Psoas muscle (tissue), 7 donors: ENCODE measurements at regions not wholly inside any gene's neighbourhood (a gene's known extent, or its start where the extent isn't known, plus 50 kb on each side); places are given as distances from the start of the nearest gene placed in this dataset.

ENCODE experiments used
- ATAC-seq, 4 donors: fragments of 200-7000 bp; cut with Tn5 transposase; one replicate each; pipeline ENCODE4 v1.9.1; 2020; ENCODE audit warnings: moderate library complexity in 3 of 4, mild to moderate bottlenecking in 2 of 4
- DNase-seq, 2 donors: peaks; one replicate each; pipeline ENCODE4 v3.0.0-alpha.2; 2020
- H3K27ac ChIP-seq: fragments of 200-600 bp; one replicate; pipeline ENCODE4 v1.8.0; 2022
- H3K27me3 ChIP-seq, 3 donors: fragments of 200-600 bp in 1 of 3; one replicate each; pipeline versions ENCODE4 v1.6.1 to v1.8.0; 2013 to 2022; ENCODE audit warnings: low read length in 2 of 3, mild to moderate bottlenecking in 2 of 3, moderate library complexity in 1 of 3; ENCODE audit not compliant: insufficient read depth in 3 of 3
- H3K36me3 ChIP-seq, 2 donors: fragments of 200-600 bp in 1 of 2; one replicate each; pipeline versions ENCODE4 v1.6.1 to v1.8.0; 2013 to 2022; ENCODE audit warnings: low read depth in 1 of 2, mild to moderate bottlenecking in 1 of 2, moderate library complexity in 1 of 2; ENCODE audit not compliant: insufficient read depth in 1 of 2
- H3K4me1 ChIP-seq: fragments of 200-600 bp; one replicate; pipeline ENCODE4 v1.8.0; 2022
- H3K4me3 ChIP-seq: fragments of 200-600 bp; one replicate; pipeline ENCODE4 v1.8.0; 2022; ENCODE audit warnings: mild to moderate bottlenecking
- H3K9me3 ChIP-seq: fragments of 200-600 bp; one replicate; pipeline ENCODE4 v1.8.0; 2022
- CTCF ChIP-seq: fragments of 200-600 bp; IDR thresholded peaks from one replicate; pipeline ENCODE4 v1.8.0; 2022; ENCODE audit warnings: antibody characterized with exemption
- WGBS, 3 donors: extraction: QIAGEN DNeasy Blood & Tissue Kit; methylation state at CpG; one replicate each; pipeline versions ENCODE4 v1.1.6 to v1.1.7; 2013; 5-methylcytosine and 5-hydroxymethylcytosine counted together
- intact Hi-C, 2 donors: fragments of 100-400 bp; cut with DNase I; formaldehyde crosslinking; loops; one replicate each; pipeline versions ENCODE4 v1.11.0 to v1.14.2; 2022
- donor health status: healthy with polysubstance abuse.
- donor health status: DM: no; HTN: no; CAD: no; lungs with moderate emphysema.
- donor health status: Bipolar disorder and iron deficiency.
- donor health status: healthy.
- donor health status: DM: yes; HTN: yes; CAD: no.
- donor health status: DM: no; HTN: no; CAD: no.
- donor health status: DM: yes; HTN: yes; CAD: no.

DNA sequence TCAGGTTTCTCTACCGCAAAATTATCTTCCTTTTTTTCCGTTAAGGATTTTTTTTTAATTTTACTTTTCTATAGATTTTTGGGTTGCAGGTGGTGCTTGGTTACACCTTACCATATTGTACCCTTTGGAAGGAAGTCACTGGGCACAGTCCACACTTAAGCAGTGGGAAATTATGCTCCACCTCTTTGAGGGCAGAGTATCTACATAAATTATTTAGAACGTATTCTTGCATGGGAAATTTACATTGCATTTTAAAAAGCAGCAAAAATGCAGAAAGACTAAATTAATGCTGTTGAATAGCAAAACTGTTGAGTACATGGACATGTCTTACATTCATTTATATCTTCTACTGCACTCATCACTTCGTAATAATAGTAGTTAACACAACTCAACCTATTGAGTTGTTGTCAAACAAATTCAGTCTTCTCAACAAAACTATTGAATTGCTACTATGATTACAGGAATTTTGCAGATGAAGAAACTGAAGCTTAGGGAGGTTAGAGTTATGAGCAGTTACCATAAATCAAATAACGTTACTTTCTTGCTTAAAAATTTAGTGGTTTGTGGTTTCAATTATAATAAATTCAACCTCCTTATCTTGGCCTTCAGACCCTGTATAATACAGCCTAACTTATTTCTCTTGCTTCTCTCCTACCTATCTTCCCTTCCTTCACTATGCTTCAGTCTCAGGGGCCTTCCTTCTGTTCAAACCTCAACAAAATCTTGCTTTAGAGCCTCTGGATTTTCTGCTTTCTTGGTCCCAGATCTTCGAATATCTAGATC lies 97.4 kb upstream of the ARHGAP20 start:
- TF ChIP-seq CTCF, result no peak
- ATAC-seq (no peak), DNase-seq (no peak)
- H3K27ac ChIP-seq, result no peak overlapping the region
- intact Hi-C loops, result no loop called here
- no peaks in the 10 kb centered on the region for H3K36me3 ChIP-seq
- H3K4me3 ChIP-seq, result no peak overlapping the region
- H3K27me3 ChIP-seq, result no peaks in the 10 kb centered on the region
- H3K4me1 ChIP-seq, result no peaks in the 10 kb centered on the region
- WGBS, 3 donors, result 76 to 82% (median 78%) methylated on average over 6 of the region's 6 CpGs
- H3K9me3 ChIP-seq, result peaks cover 3% of the 10 kb centered on the region

GRCh38 chr11:110808248-110808647 lies 96.0 kb upstream of the ARHGAP20 start:
- no peak for TF ChIP-seq CTCF
- H3K4me3 ChIP-seq, result no peak overlapping the region
- H3K27me3 ChIP-seq, result no peaks in the 10 kb centered on the region
- DNase-seq (no peak), ATAC-seq (no peak)
- no peak overlapping the region for H3K27ac ChIP-seq
- no peaks in the 10 kb centered on the region for H3K9me3 ChIP-seq
- no peaks in the 10 kb centered on the region for H3K4me1 ChIP-seq
- 89 to 92% (median 91%) methylated on average over 6 of the region's 6 CpGs for WGBS, 3 donors
- intact Hi-C loops, result no loop called here
- no peaks in the 10 kb centered on the region for H3K36me3 ChIP-seq

DNA sequence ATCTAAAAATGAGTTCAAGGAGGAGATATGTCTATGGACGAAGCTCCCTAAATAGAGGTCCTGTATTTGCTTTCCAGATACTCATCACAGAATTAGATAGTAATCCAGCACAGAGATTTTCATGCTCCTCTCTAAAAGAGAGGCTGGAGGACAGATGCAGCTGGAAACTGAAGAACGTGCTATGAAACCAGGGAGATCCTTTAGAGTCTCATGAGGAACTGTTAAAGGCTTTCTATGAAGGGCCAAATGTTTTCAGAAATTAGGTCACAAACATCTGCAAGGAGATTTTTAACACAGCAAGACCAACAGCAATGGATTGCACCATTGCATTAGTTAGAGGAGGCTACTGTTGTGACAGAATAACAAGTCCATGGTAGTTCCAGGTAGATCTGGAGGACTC lies 95.6 kb upstream of the ARHGAP20 start:
- H3K27me3 ChIP-seq, result no peaks in the 10 kb centered on the region
- WGBS, 3 donors, result 72 to 80% (median 80%) methylated on average over 2 of the region's 2 CpGs
- DNase-seq (no peak), ATAC-seq (no peak)
- no peak for TF ChIP-seq CTCF
- no peak overlapping the region for H3K27ac ChIP-seq
- no peaks in the 10 kb centered on the region for H3K9me3 ChIP-seq
- intact Hi-C loops, result no loop called here
- no peak overlapping the region for H3K4me3 ChIP-seq
- no peaks in the 10 kb centered on the region for H3K36me3 ChIP-seq
- no peaks in the 10 kb centered on the region for H3K4me1 ChIP-seq

- Histone ChIP-seq H3K4me3 (no peak overlapping the region), H3K36me3 (no peaks in the 10 kb centered on the region), H3K27ac (no peak overlapping the region), H3K9me3 (no peaks in the 10 kb centered on the region), H3K27me3 (no peaks in the 10 kb centered on the region), H3K4me1 (no peaks in the 10 kb centered on the region)
- ATAC-seq (no peak), DNase-seq (no peak)
- WGBS, 3 donors, result 94 to 100% (median 95%) methylated on average over 1 of the region's 1 CpG
- intact Hi-C loops, result no loop called here
- no peak for TF ChIP-seq CTCF
Measured at GRCh38 chr11:110805756-110806155, 93.5 kb upstream of the ARHGAP20 start.

DNA sequence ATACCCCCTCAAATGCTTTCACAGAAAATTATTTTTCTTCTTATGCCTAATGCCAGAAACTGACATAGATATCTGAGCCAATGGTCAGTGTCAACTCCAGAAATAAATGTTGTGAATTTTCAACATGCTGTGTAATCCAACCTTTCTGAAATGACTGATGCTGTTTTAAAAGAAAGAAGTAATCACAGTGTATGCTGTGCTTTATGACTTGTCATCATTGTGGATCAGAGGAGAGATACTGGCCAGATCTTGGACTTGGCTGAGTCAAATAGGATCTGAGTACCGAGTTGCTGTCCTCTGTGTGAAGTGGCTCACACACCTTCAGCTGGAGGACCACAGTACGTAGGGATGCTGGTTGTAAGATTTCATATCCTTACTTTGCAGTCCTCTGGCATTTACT lies 89.9 kb upstream of the ARHGAP20 start:
- no peak overlapping the region for H3K27ac ChIP-seq
- no peak overlapping the region for H3K4me3 ChIP-seq
- ATAC-seq (no peak), DNase-seq (no peak)
- WGBS, 3 donors, result 66 to 86% (median 86%) methylated on average over 2 of the region's 2 CpGs
- intact Hi-C loops, result no loop called here
- no peaks in the 10 kb centered on the region for H3K27me3 ChIP-seq
- H3K4me1 ChIP-seq, result no peaks in the 10 kb centered on the region
- H3K36me3 ChIP-seq, result no peaks in the 10 kb centered on the region
- TF ChIP-seq CTCF, result no peak
- H3K9me3 ChIP-seq, result no peaks in the 10 kb centered on the region
